HG03025 (cell line): ENCODE measurements at regions not wholly inside any gene's neighbourhood (a gene's known extent, or its start where the extent isn't known, plus 50 kb on each side); places are given as distances from the start of the nearest gene placed in this dataset.
"Not testable (repeated sequence)": the region's sequence is repeated elsewhere in the genome, so short reads cannot be mapped to it uniquely, and the experiment has no call there.

Experiments used
- ATAC-seq: cut with Tn5 transposase; IDR thresholded peaks from one replicate; pipeline ENCODE4 v1.9.1; 2021; ENCODE audit warnings: mild to moderate bottlenecking, moderate library complexity; ENCODE audit not compliant: unreplicated experiment, low FRiP score

- not testable (repeated sequence) for ATAC-seq
Measured at GRCh38 chr9:66152406-66152805, 415.5 kb downstream of the FOXD4L4 start.

DNA sequence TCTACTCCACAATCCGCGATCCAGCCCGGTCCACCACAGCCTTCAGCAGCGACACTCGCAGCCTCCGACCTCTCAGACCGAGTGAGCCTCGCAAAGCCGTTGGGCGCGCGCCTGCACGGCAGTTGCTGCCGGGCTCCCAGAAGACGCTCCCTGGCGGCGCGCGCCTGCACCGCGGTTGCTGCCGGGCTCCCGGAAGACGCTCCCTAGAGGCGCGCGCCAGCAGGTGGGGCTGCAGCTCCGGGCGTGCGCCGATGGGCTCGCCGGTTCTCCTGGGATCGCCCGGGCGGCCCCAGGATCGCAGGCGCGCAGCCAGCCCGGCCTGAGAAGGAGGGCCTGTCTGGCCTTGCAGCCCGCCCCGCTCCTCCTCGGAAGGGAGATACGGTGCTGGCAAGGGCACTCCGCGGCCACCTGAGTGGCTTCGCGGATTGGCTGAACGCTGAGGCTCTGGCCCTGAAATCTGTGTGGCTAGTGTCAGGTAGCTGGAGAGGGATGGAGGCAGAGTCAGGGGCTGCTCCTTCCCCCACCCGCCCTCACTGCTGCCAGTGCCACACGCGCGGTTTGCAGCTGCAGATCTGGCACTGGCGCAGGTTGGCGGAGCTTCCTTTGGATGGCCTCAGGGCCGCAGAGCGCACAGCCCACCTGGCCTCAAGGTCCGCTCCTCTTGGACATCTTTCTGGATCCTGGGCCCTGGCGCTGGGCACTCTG is 416.2 kb downstream of the FOXD4L4 start:
- peak; percentile 99 for ATAC-seq

DNA sequence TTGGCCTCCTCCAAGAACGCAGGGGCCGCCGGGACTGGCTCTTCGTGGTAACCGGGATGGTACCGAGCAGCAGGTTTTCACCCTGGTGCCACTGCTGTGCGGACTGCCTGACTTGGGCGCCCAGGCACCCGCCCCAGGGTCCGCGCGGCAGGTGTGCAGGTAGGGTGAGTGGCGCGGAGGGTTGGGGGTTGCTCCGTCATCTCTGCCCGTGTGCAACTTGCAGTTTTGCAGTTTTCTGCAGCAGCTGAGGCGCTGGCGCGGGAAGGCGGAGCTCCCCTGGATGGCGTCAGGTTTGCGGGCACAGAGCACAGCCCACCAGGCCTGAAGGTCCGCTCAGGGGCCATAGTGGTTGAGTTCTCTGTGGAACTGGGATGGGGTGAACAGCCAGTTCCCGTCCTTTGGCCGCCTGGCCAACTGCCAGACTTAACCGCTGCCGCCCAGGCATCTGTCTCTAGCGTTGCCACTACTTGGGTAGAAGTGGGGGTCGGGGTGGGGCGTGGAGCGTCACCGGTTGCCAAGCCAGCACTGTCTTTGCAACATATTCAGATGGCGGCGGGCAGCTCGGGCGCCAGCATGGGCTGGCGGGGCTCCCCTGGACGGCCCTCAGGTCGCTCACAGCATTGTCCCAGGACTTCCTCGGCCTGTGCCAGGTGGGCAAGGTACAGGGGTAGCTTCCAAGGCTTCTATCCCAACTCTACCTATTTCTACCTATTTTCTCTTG is 417.2 kb downstream of the FOXD4L4 start:
- not testable (repeated sequence) for ATAC-seq

- not testable (repeated sequence) for ATAC-seq
Measured at GRCh38 chr9:66182316-66182715, 445.4 kb downstream of the FOXD4L4 start.

DNA sequence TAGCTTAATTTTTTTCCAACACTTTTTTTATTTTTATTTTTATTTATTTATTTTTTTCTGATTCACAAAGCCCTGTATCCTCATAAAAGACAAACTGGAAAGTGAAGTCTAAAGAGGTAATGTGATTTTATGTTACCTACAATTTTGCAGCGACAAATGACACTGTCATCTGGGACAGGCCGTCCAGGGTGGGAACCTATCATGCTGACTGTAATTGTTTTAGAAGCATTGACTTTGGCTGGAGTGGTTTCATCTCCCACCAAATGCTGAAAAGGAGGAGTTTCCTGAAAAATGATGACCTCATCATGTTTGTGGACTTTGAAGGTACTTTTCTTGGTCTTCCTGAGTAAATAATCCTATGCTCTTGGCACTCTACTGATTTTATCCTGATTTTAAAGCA is 446.7 kb downstream of the FOXD4L4 start:
- ATAC-seq: not testable (repeated sequence)

DNA sequence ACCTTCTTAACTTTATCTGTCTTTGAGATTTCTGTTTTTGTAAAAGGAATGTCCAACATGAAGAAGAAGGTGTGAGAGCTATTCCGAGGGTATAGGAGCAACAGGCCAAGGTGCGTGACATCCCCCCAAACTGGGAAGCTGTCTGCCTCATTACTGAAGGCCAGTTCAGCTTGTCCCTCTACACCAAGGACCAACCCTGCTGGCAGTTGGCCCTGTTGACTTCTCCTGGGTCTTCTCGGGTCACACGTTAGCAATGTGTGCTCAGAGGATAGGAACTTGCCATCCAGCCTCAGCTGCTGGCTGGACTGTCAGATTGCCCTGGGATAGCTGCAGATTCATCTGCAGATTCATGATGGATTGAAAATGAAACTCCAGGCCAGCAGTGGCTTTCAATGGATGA is 460.3 kb downstream of the FOXD4L4 start:
- not testable (repeated sequence) for ATAC-seq

GRCh38 chr9:66198421-66198820 is 461.5 kb downstream of the FOXD4L4 start:
- ATAC-seq: not testable (repeated sequence)

DNA sequence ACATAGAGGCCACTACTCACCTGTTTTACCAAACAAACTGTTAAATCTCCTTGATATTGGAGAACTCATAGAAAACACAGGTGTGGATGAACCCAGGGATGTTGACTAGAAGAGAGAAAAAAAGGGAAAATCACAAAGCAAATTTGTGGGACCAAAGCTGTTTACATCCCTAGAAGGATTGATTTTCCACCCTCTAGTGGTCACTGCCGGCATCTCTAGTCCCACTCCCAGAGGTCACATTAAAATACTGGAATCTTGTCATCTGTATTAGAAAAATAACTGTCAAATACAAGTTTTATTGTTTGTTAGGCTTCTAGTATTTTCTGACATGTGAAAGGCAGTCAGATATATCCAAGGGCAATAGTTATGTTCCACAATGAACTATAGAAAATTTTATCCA is 469.7 kb downstream of the FOXD4L4 start:
- ATAC-seq: not testable (repeated sequence)

- ATAC-seq: not testable (repeated sequence)
Measured at GRCh38 chr9:66207914-66208313, 471.0 kb downstream of the FOXD4L4 start.

DNA sequence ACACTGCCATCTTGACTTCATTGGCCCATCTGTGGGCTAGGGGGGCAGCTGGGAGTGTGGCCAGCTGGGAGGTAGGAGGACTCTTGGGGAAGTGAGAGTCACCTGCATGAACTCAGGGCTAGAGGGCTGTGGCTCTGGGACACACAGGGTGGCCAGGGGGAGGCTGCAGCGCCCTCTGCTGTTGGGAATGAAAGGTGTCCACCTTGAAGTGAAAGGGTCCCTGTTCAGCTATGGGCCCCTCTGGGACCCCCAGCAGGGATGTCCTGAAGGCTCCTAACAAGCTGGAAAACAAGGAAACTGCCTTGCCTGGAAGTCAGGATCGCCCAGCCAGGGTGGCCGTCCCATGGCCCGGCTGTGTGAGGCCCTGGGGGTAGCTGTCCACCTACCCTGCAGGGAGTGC is 507.8 kb downstream of the FOXD4L4 start:
- ATAC-seq: not testable (repeated sequence)

- ATAC-seq: not testable (repeated sequence)
Measured at GRCh38 chr9:66245481-66245880, 508.5 kb downstream of the FOXD4L4 start.

DNA sequence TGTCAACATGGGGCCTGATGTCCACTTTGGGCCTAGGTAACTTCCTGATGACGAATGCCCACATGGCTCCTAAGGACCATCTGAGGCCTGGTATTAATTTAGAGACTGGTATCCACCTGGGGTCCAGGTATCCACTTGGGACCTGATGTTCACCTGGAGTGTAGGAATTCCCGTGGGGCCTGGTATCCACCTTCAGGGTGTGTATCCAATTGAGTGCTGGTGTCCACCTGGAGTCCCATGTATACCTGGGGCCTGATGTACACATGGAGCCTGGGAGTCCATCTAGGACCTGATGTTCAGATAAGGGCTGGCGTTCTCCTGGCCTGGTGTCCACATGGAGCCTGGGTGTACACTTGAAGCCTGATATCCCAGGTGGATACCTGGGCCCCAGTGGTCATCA is 520.6 kb downstream of the FOXD4L4 start:
- not testable (repeated sequence) for ATAC-seq

DNA sequence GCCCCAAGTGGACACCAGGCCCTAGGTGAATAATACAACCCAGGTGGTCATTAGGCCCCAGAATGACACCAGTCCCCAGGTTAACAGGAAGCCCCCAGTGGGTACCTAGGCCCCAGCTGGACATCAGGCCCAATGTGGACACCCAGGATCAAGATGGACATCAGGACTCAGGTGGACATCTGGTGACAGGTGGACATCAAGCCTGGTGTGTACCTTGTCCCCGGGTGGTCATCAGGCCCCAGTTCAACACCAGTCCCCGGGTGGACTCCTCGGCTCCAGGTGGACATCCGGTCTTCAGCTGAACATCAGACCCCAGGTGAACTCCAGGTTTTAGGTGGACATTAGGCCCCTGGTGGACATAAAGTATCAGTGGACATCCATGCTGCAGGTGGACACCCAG is 524.6 kb downstream of the FOXD4L4 start:
- not testable (repeated sequence) for ATAC-seq

GRCh38 chr9:66263621-66264020 is 526.7 kb downstream of the FOXD4L4 start:
- not testable (repeated sequence) for ATAC-seq

DNA sequence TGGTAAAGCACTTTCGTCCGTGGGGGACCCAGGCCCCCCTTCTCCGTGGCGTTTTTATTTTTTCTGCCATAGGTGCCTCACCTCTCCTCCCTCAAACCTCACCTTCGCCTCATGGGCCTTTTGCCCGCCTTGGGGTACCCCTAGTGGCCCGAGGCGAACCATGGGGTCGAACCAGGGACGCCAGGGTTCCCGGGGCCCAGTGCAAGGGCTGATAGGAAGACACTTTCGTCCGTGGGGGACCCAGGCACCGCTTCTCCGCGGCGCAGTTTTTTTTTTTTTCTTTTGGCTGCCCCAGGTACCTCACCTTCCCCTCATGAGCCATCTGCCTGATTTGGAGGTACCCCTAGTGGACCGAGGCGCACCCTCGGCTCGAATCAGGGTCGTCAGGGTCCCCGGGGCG is 527.8 kb downstream of the FOXD4L4 start:
- not testable (repeated sequence) for ATAC-seq

- ATAC-seq: not testable (repeated sequence)
Measured at GRCh38 chr9:66266202-66266601, 529.3 kb downstream of the FOXD4L4 start.

- ATAC-seq: not testable (repeated sequence)
Measured at GRCh38 chr9:66266856-66267430, 530.0 kb downstream of the FOXD4L4 start.

- not testable (repeated sequence) for ATAC-seq
Measured at GRCh38 chr9:66267684-66268083, 530.7 kb downstream of the FOXD4L4 start.

DNA sequence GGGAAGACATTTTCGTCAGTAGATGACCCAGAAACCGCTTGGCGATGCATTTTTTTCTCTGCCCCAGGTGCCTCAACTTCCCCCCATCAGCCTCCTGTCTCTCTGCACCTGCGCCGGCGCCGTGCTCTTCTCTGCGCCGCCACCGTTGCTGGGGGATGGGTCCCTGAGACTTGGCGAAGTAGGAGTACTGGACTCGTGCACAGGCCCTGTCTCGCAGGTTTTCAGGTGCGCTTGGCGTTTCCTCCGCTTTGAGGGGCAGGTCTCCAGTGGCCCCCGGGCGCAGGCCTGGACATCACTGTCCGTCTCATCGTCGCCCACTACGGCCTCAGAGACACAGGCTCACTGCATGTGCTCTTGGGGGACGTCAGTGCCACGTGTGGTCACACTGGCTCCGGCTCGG is 532.1 kb downstream of the FOXD4L4 start:
- ATAC-seq: not testable (repeated sequence)

- ATAC-seq: not testable (repeated sequence)
Measured at GRCh38 chr9:66269783-66270182, 532.8 kb downstream of the FOXD4L4 start.

DNA sequence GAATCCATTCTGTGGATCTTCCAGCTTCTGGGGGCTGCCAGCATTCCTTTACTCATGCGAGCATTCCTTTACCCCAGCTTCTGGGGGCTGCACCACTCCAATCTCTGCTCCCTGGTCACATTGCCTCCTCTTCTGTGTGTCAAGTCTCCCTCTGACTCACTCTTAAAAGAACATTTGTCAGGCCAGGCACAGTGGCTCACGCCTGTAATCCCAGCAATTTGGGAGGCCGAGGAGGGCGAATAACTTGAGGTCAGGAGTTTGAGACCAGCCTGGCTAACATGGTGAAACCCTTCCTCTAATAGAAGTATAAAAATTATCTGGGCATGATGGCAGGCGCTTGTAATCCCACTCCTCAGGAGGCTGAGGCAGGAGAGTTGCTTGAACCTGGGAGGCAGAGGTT is 541.9 kb downstream of the FOXD4L4 start:
- ATAC-seq: not testable (repeated sequence)
